ENCODE measurements at regions not wholly inside any gene's neighbourhood (a gene's known extent, or its start where the extent isn't known, plus 50 kb on each side); places are given as distances from the start of the nearest gene placed in this dataset.

GRCh38 chr2:129747500-129748125 lies 231.9 kb upstream of the RAB6C start:
- TF ChIP-seq CTCF (conservative IDR thresholded peaks at IDR 0.05 in 1 of 2, IDR thresholded peaks at IDR 0.05 in 1 of 2; ENCODE audit: low read depth in 1 of 2, low read length in 2 of 2) (no peak), EZH2 (IDR thresholded peaks at IDR 0.05; ENCODE audit: low read length, missing control alignments) (no peak)
